Spleen (tissue), 11 donors: ENCODE measurements at regions not wholly inside any gene's neighbourhood (a gene's known extent, or its start where the extent isn't known, plus 50 kb on each side); places are given as distances from the start of the nearest gene placed in this dataset.

Experiments used
- DNase-seq: peaks from one replicate; pipeline ENCODE4 v3.0.0-alpha.2; 2020
- H3K27ac ChIP-seq, 8 donors: fragments of 200-600 bp; sonication (generic) in 7 of 8; 1 replicate in 4 of 8; 2 replicates in 4 of 8; pipeline versions ENCODE4 v1.5.0 to v1.8.0; 2016 to 2021; ENCODE audit warnings: inconsistent platforms in 4 of 8, mild to moderate bottlenecking in 4 of 8, moderate library complexity in 1 of 8
- H3K27me3 ChIP-seq, 7 donors: fragments of 200-600 bp; sonication (generic) in 6 of 7; replicated peaks in 1 of 7; 1 replicate in 4 of 7; 2 replicates in 3 of 7; pipeline versions ENCODE4 v1.5.0 to v1.8.0; 2016 to 2021; ENCODE audit warnings: inconsistent platforms in 3 of 7, mild to moderate bottlenecking in 1 of 7
- H3K36me3 ChIP-seq, 6 donors: fragments of 200-600 bp; sonication (generic) in 5 of 6; 1 replicate in 4 of 6; 2 replicates in 2 of 6; pipeline versions ENCODE4 v1.5.0 to v1.8.0; 2016 to 2021; ENCODE audit warnings: inconsistent platforms in 2 of 6
- H3K4me1 ChIP-seq, 6 donors: fragments of 200-600 bp; sonication (generic) in 5 of 6; 1 replicate in 3 of 6; 2 replicates in 3 of 6; pipeline versions ENCODE4 v1.5.0 to v1.8.0; 2016 to 2021; ENCODE audit warnings: inconsistent platforms in 3 of 6
- H3K4me3 ChIP-seq, 8 donors: fragments of 200-600 bp; sonication (generic) in 7 of 8; 1 replicate in 4 of 8; 2 replicates in 4 of 8; pipeline versions ENCODE4 v1.5.0 to v1.8.0; 2016 to 2021; ENCODE audit warnings: inconsistent platforms in 4 of 8, mild to moderate bottlenecking in 4 of 8, moderate library complexity in 2 of 8
- H3K9me3 ChIP-seq, 8 donors: fragments of 200-600 bp; sonication (generic) in 7 of 8; 1 replicate in 4 of 8; 2 replicates in 4 of 8; pipeline versions ENCODE4 v1.5.0 to v1.8.0; 2016 to 2021; ENCODE audit warnings: inconsistent platforms in 4 of 8
- CTCF ChIP-seq, 11 experiments: fragments of 200-600 bp in 7 of 11; fragments of 450-650 bp in 4 of 11; sonication (generic) in 4 of 11; IDR thresholded peaks in 8 of 11; conservative IDR thresholded peaks in 3 of 11; 1 replicate in 7 of 11; 2 replicates in 4 of 11; pipeline versions ENCODE4 v1.4.0 to v1.8.0; 2016 to 2021; ENCODE audit warnings: antibody characterized with exemption in 11 of 11, inconsistent platforms in 4 of 11, mild to moderate bottlenecking in 1 of 11
- POLR2A ChIP-seq, 3 donors: fragments of 450-650 bp; IDR thresholded peaks; one replicate each; pipeline ENCODE4 v1.5.1; 2017; ENCODE audit warnings: antibody characterized with exemption in 3 of 3, mild to moderate bottlenecking in 1 of 3
- POLR2AphosphoS5 ChIP-seq, 3 donors: sonication (generic); formaldehyde crosslinking; IDR thresholded peaks; one replicate each; pipeline ENCODE4 v1.5.1; 2017; ENCODE audit warnings: antibody characterized with exemption in 3 of 3
- WGBS, 5 donors: extraction: QIAGEN DNeasy Blood & Tissue Kit in 3 of 5; methylation state at CpG; one replicate each; pipeline versions ENCODE4 v1.1.5 to v1.1.7; 2013 to 2018; 5-methylcytosine and 5-hydroxymethylcytosine counted together
- intact Hi-C: fragments of 100-400 bp; cut with DNase I; formaldehyde crosslinking; loops from one replicate; pipeline ENCODE4 v1.15.0; 2023; ENCODE audit warnings: low total_unique reads
- donor health status: healthy with polysubstance abuse.
- donor health status: DM: no; HTN: no; CAD: no; lungs with moderate emphysema.
- donor health status: DM: no; HTN: no; CAD: no.
- donor health status: Bipolar disorder and iron deficiency.
- donor health status: healthy.
- donor health status: DM: no; HTN: no; CAD: no.
- donor health status: DM: yes; HTN: yes; CAD: no.

GRCh38 chr1:87231703-87232367, 96.8 kb upstream of the LMO4 start:
- TF ChIP-seq POLR2A (IDR thresholded peaks at IDR 0.05), result no peak
- no peak for TF ChIP-seq POLR2AphosphoS5 (IDR thresholded peaks at IDR 0.05)
- no peak for TF ChIP-seq CTCF (IDR thresholded peaks at IDR 0.05 in 8 of 11, conservative IDR thresholded peaks at IDR 0.05 in 3 of 11)
- no peaks in the 10 kb centered on the region for H3K27me3 ChIP-seq
- WGBS, 5 donors, result 22 to 32% (median 27%) methylated on average over 8 of the region's 8 CpGs
- H3K4me3 ChIP-seq, result no peak overlapping the region
- H3K36me3 ChIP-seq, result no peaks in the 10 kb centered on the region
- intact Hi-C loops, result no loop called here
- peaks cover 0 to 10% (median 5%) of the 10 kb centered on the region in 6 donors for H3K4me1 ChIP-seq
- DNase-seq, result no peak
- no peaks in the 10 kb centered on the region for H3K9me3 ChIP-seq
- no peak overlapping the region for H3K27ac ChIP-seq

GRCh38 chr1:87236585-87236984, 92.1 kb upstream of the LMO4 start:
- H3K9me3 ChIP-seq, result no peaks in the 10 kb centered on the region
- intact Hi-C loops, result no loop called here
- H3K4me1 ChIP-seq, result peaks cover 0 to 8% (median 5%) of the 10 kb centered on the region in 6 donors
- H3K4me3 ChIP-seq, result no peak overlapping the region
- no peak for TF ChIP-seq CTCF (IDR thresholded peaks at IDR 0.05 in 8 of 11, conservative IDR thresholded peaks at IDR 0.05 in 3 of 11)
- TF ChIP-seq POLR2AphosphoS5 (IDR thresholded peaks at IDR 0.05), result no peak
- TF ChIP-seq POLR2A (IDR thresholded peaks at IDR 0.05), result no peak
- no peak overlapping the region for H3K27ac ChIP-seq
- DNase-seq, result no peak
- 77 to 86% (median 81%) methylated on average over 2 of the region's 2 CpGs for WGBS, 5 donors
- peaks cover 0 to 20% (median 0%) of the 10 kb centered on the region in 7 donors for H3K27me3 ChIP-seq
- no peaks in the 10 kb centered on the region for H3K36me3 ChIP-seq

GRCh38 chr1:87239997-87240605, 88.6 kb upstream of the LMO4 start:
- intact Hi-C loops, result no loop called here
- H3K9me3 ChIP-seq, result no peaks in the 10 kb centered on the region
- WGBS, 5 donors, result 90 to 100% (median 92%) methylated on average over 2 of the region's 2 CpGs

More at GRCh38 chr1:87239997-87240605, 88.6 kb upstream of the LMO4 start:
- Histone ChIP-seq H3K27ac (no peak overlapping the region), H3K4me1 (peaks cover 0 to 6% (median 0%) of the 10 kb centered on the region in 6 donors), H3K36me3 (no peaks in the 10 kb centered on the region), H3K27me3 (peaks cover 0 to 20% (median 0%) of the 10 kb centered on the region in 7 donors), H3K4me3 (no peak overlapping the region)
- TF ChIP-seq POLR2AphosphoS5 (IDR thresholded peaks at IDR 0.05) (no peak), POLR2A (IDR thresholded peaks at IDR 0.05) (no peak), CTCF (IDR thresholded peaks at IDR 0.05 in 8 of 11, conservative IDR thresholded peaks at IDR 0.05 in 3 of 11) (no peak)
- DNase-seq, result no peak
